NT2/D1 (cell line): ENCODE measurements at regions not wholly inside any gene's neighbourhood (a gene's known extent, or its start where the extent isn't known, plus 50 kb on each side); places are given as distances from the start of the nearest gene placed in this dataset.

Experiments
- YY1 ChIP-seq: IDR thresholded peaks from 2 replicates; pipeline ENCODE4 v1.6.1; 2011; ENCODE audit not compliant: insufficient read length, insufficient read depth
- ZNF274 ChIP-seq: IDR thresholded peaks from 2 replicates; pipeline ENCODE4 v1.6.1; 2011; ENCODE audit warnings: mild to moderate bottlenecking, low read depth, low read length

GRCh38 chr10:16274911-16275310, 161.9 kb upstream of the PTER start:
- TF ChIP-seq YY1 (no peak), ZNF274 (no peak)
